Natural killer cell (primary cell): ENCODE measurements at regions not wholly inside any gene's neighbourhood (a gene's known extent, or its start where the extent isn't known, plus 50 kb on each side); places are given as distances from the start of the nearest gene placed in this dataset.
"Not testable (repeated sequence)": the region's sequence is repeated elsewhere in the genome, so short reads cannot be mapped to it uniquely, and the experiment has no call there.

Experiments used
- ATAC-seq, 3 donors: fragments of 150-1000 bp in 2 of 3; fragments of 200-7000 bp in 1 of 3; cut with Tn5 transposase; 1 replicate in 1 of 3; 2 replicates in 2 of 3; pipeline ENCODE4 v1.10.0; 2021; ENCODE audit warnings: mild to moderate bottlenecking in 2 of 3, moderate library complexity in 2 of 3
- DNase-seq, 2 donors: peaks; one replicate each; pipeline versions ENCODE4 v3.0.0 to v3.0.0-alpha.2; 2013 to 2021; ENCODE audit warnings: mixed read lengths in 1 of 2
- H3K27ac ChIP-seq: one replicate; pipeline ENCODE4 v1.5.1; 2013; ENCODE audit warnings: mild to moderate bottlenecking, low read length
- H3K27me3 ChIP-seq: one replicate; pipeline ENCODE4 v1.6.1; 2013; ENCODE audit warnings: low read length; ENCODE audit not compliant: control insufficient read depth, insufficient read depth
- H3K36me3 ChIP-seq: one replicate; pipeline ENCODE4 v1.6.1; 2013; ENCODE audit warnings: low read length; ENCODE audit not compliant: control insufficient read depth, insufficient read depth
- H3K4me1 ChIP-seq: one replicate; pipeline ENCODE4 v1.6.1; 2013; ENCODE audit warnings: low read length; ENCODE audit not compliant: control insufficient read depth, insufficient read depth
- H3K4me3 ChIP-seq: one replicate; pipeline ENCODE4 v1.5.1; 2013; ENCODE audit warnings: low read length
- H3K9me3 ChIP-seq: one replicate; pipeline ENCODE4 v1.6.1; 2013; ENCODE audit warnings: low read length; ENCODE audit not compliant: control insufficient read depth, insufficient read depth
- H3K27ac Mint-ChIP-seq, 2 donors: one replicate each; pipeline ENCODE4 v1.8.0; 2022; ENCODE audit warnings: mild to moderate bottlenecking in 2 of 2, mixed read lengths in 2 of 2, moderate library complexity in 1 of 2
- H3K27me3 Mint-ChIP-seq, 2 donors: one replicate each; pipeline ENCODE4 v1.8.0; 2022; ENCODE audit warnings: low read depth in 2 of 2, mixed read lengths in 2 of 2
- H3K36me3 Mint-ChIP-seq: one replicate; pipeline ENCODE4 v1.8.0; 2022; ENCODE audit warnings: mixed read lengths
- H3K4me1 Mint-ChIP-seq, 2 donors: one replicate each; pipeline ENCODE4 v1.8.0; 2022; ENCODE audit warnings: mixed read lengths in 2 of 2
- H3K4me3 Mint-ChIP-seq: one replicate; pipeline ENCODE4 v1.8.0; 2022; ENCODE audit warnings: mild to moderate bottlenecking, moderate library complexity, mixed read lengths
- H3K9me3 Mint-ChIP-seq, 2 donors: one replicate each; pipeline ENCODE4 v1.8.0; 2022; ENCODE audit warnings: mixed read lengths in 2 of 2
- WGBS: methylation state at CpG from one replicate; pipeline ENCODE4 v1.1.7; 2013; ENCODE audit warnings: missing lambda C conversion rate; ENCODE audit not compliant: insufficient coverage; 5-methylcytosine and 5-hydroxymethylcytosine counted together
- intact Hi-C: fragments of 100-400 bp; cut with micrococcal nuclease; formaldehyde crosslinking; loops from one replicate; pipeline ENCODE4 v1.14.2; 2022
- TF ChIP-seq, protein P1 (sequence below): fragments of 200-600 bp; IDR thresholded peaks from one replicate; pipeline ENCODE4 v1.8.0; 2022; ENCODE audit warnings: antibody characterized with exemption

DNA sequence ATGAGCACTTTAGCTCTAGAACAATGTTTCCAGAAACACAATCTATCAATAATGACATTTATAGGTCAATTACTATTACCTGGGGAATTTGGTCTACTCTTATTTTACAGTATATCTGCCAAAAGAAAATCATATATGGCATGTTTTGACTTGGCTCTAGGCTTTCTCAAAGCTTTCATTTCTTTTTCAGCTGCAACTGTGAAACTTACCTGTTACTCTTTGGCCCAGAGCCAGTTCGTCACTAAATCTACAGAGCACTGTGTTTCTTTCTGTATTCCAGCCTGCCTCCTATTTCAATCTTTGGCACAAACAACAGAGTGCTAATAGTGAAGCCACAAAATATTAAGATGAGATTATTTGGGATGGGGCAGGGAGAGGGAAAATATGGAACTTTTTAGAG lies 76.0 kb downstream of the P2RY1 start:
- intact Hi-C loops, result no loop called here
- no peaks in the 10 kb centered on the region for H3K9me3 ChIP-seq
- no peak for DNase-seq
- H3K4me3 ChIP-seq, result no peak overlapping the region
- WGBS, result 83% methylated on average over 1 of the region's 1 CpG
- Mint-ChIP-seq H3K36me3 (no peaks in the 10 kb centered on the region), H3K9me3 (no peaks in the 10 kb centered on the region), H3K4me3 (no peak overlapping the region), H3K27me3 (no peaks in the 10 kb centered on the region), H3K4me1 (no peaks in the 10 kb centered on the region), H3K27ac (no peak overlapping the region)
- no peaks in the 10 kb centered on the region for H3K4me1 ChIP-seq
- no peaks in the 10 kb centered on the region for H3K27me3 ChIP-seq
- no peak for ATAC-seq
- H3K27ac ChIP-seq, result no peak overlapping the region
- H3K36me3 ChIP-seq, result no peaks in the 10 kb centered on the region
- TF ChIP-seq, protein P1, sequence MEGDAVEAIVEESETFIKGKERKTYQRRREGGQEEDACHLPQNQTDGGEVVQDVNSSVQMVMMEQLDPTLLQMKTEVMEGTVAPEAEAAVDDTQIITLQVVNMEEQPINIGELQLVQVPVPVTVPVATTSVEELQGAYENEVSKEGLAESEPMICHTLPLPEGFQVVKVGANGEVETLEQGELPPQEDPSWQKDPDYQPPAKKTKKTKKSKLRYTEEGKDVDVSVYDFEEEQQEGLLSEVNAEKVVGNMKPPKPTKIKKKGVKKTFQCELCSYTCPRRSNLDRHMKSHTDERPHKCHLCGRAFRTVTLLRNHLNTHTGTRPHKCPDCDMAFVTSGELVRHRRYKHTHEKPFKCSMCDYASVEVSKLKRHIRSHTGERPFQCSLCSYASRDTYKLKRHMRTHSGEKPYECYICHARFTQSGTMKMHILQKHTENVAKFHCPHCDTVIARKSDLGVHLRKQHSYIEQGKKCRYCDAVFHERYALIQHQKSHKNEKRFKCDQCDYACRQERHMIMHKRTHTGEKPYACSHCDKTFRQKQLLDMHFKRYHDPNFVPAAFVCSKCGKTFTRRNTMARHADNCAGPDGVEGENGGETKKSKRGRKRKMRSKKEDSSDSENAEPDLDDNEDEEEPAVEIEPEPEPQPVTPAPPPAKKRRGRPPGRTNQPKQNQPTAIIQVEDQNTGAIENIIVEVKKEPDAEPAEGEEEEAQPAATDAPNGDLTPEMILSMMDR, result no peak

DNA sequence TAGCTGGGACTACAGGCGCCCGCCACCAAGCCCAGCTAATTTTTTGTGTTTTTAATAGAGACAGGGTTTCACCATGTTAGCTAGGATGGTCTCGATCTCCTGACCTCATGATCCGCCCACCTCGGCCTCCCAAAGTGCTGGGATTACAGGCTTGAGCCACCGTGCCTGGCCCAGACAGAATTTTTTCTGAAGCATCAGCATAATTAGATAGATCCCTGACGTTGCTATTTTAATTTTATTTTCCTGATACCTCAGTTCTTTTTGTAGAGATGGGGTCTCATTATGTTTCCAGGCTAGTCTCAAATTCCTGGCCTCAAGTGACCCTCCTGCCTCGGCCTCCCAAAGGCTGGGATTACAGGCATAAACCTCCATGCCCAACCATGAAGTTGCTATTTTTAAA lies 79.8 kb downstream of the P2RY1 start:
- H3K36me3 ChIP-seq, ATAC-seq, H3K36me3 Mint-ChIP-seq, H3K4me1 Mint-ChIP-seq, H3K4me3 ChIP-seq, H3K4me3 Mint-ChIP-seq, H3K27ac Mint-ChIP-seq, H3K9me3 ChIP-seq, H3K9me3 Mint-ChIP-seq, H3K27ac ChIP-seq, H3K4me1 ChIP-seq, H3K27me3 Mint-ChIP-seq, intact Hi-C loops, H3K27me3 ChIP-seq, DNase-seq: not testable (repeated sequence)
- WGBS, result 86% methylated on average over 5 of the region's 8 CpGs

DNA sequence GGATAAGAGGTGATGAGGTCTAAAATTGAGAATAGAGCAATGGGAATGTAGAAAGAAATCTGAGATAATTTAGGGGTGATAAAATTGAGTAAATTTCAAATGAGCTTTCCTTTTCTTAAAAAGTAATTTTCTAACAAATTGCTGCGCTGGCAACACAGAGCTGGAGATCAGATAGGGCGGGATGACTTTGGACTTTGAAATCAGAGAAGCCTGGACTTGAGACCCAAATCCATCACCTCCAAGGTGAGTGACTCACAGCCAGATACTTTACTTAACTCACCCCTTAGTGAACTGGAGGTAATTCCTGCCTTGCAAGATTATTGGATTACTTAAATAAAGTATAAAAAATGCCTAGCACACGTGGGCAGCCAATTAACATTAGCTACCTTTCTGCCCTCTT lies 80.8 kb downstream of the P2RY1 start:
- ATAC-seq (no peak), DNase-seq (no peak)
- H3K27ac ChIP-seq, result no peak overlapping the region
- H3K27me3 ChIP-seq, result no peaks in the 10 kb centered on the region
- H3K9me3 ChIP-seq, result no peaks in the 10 kb centered on the region
- TF ChIP-seq, protein P1, result no peak
- Mint-ChIP-seq H3K27me3 (no peaks in the 10 kb centered on the region), H3K27ac (no peak overlapping the region), H3K36me3 (no peaks in the 10 kb centered on the region), H3K9me3 (peaks cover 0 to 4% of the 10 kb centered on the region in 2 donors), H3K4me3 (no peak overlapping the region), H3K4me1 (no peaks in the 10 kb centered on the region)
- H3K4me1 ChIP-seq, result no peaks in the 10 kb centered on the region
- no peak overlapping the region for H3K4me3 ChIP-seq
- intact Hi-C loops, result no loop called here
- H3K36me3 ChIP-seq, result no peaks in the 10 kb centered on the region
- 77% methylated on average over 3 of the region's 3 CpGs for WGBS

DNA sequence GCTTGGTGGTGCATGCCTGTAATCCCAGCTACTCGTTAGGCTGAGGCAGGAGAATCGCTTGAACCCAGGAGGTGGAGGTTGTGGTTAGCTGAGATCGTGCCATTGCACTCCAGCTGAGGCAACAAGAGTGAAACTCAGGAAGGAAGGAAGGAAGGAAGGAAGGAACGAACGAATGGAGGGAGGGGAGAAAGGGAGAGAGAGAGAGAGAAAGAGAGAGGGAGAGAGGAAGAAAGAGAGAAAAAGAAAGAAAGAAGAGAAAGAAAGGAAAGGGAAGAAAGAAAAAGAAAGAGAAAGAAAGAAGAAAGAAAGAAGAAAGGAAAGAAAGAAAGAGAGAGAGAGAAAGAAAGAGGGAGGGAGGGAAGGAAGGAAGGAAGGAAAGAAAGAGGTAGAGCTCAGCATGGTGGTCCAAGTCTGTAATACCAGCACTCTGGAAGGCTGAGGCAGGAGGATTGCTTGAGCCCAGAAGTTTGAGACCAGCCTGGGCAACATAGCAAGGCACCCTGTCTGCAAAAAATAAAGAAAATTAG lies 81.9 kb downstream of the P2RY1 start:
- Histone ChIP-seq H3K27ac (no peak overlapping the region), H3K4me1 (no peaks in the 10 kb centered on the region), H3K9me3 (no peaks in the 10 kb centered on the region), H3K36me3 (no peaks in the 10 kb centered on the region), H3K4me3 (no peak overlapping the region), H3K27me3 (no peaks in the 10 kb centered on the region)
- H3K4me1 Mint-ChIP-seq, result no peaks in the 10 kb centered on the region
- DNase-seq (no peak), ATAC-seq (no peak)
- no peaks in the 10 kb centered on the region for H3K27me3 Mint-ChIP-seq
- H3K27ac Mint-ChIP-seq, result no peak overlapping the region
- no peaks in the 10 kb centered on the region for H3K36me3 Mint-ChIP-seq
- H3K4me3 Mint-ChIP-seq, result no peak overlapping the region
- intact Hi-C loops, result no loop called here
- WGBS, result 67% methylated on average over 5 of the region's 5 CpGs
- peaks cover 0 to 4% of the 10 kb centered on the region in 2 donors for H3K9me3 Mint-ChIP-seq
- TF ChIP-seq, protein P1, result no peak
